ENCODE measurements at regions not wholly inside any gene's neighbourhood (a gene's known extent, or its start where the extent isn't known, plus 50 kb on each side); places are given as distances from the start of the nearest gene placed in this dataset.
"Not testable (repeated sequence)": the region's sequence is repeated elsewhere in the genome, so short reads cannot be mapped to it uniquely, and the experiment has no call there.

- DNase-seq (ENCODE audit: low spot score) = no peak
Observed at GRCh38 chr6:109253366-109253765, 128.9 kb downstream of the CD164 start.

GRCh38 chr6:109252261-109253041, 129.8 kb downstream of the CD164 start:
- DNase-seq (ENCODE audit: low spot score) = no peak

GRCh38 chr6:109251839-109252238, 130.4 kb downstream of the CD164 start:
- DNase-seq (ENCODE audit: low spot score) = no peak

GRCh38 chr6:109250544-109251156, 131.6 kb downstream of the CD164 start:
- DNase-seq (ENCODE audit: low spot score) = not testable (repeated sequence)

GRCh38 chr6:109243863-109244825, 138.1 kb downstream of the CD164 start:
- no peak for DNase-seq (ENCODE audit: low spot score)

GRCh38 chr6:109242925-109243324, 139.3 kb downstream of the CD164 start:
- no peak for DNase-seq (ENCODE audit: low spot score)

DNA sequence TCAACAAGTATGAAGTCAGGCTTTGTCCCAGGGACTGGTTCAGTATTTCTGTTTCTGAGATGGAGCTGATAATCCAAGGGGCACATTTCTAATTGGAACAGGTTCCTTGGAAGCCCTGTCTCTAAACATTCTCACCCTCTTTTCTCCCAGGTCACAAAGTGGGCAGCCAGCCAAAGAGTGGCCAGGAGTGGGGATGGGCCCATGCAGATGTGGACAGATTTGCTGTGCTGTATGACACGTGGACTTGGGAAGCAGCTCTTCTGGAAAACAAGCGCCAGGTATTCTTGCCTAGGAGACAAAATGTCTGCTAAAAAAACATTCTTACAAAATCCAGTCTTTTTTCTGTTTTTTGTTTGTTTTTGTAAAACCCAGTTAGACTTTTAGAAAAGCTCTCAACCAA, 140.2 kb downstream of the CD164 start:
- DNase-seq (ENCODE audit: low spot score) = no peak

DNA sequence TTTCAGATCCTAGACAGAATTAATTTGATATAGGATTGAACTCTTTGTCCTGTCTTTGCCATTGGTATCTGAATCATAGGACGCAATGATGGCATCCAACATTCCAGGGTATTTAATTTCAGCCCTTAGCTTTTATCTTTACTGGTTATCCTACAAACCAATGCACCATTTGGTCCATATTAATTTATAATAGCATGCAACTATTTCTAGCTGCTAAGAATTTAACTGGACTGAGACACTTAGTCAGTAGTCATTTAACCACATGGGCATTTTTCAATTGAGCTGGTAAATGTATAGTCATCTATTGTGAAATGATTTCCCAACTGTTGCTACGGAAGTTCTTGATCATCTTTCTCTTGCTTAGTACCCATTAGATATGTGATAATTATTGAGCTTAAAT, 141.1 kb downstream of the CD164 start:
- DNase-seq (ENCODE audit: low spot score) = no peak

GRCh38 chr6:109240370-109241084, 141.7 kb downstream of the CD164 start:
- DNase-seq (ENCODE audit: low spot score) = no peak

DNA sequence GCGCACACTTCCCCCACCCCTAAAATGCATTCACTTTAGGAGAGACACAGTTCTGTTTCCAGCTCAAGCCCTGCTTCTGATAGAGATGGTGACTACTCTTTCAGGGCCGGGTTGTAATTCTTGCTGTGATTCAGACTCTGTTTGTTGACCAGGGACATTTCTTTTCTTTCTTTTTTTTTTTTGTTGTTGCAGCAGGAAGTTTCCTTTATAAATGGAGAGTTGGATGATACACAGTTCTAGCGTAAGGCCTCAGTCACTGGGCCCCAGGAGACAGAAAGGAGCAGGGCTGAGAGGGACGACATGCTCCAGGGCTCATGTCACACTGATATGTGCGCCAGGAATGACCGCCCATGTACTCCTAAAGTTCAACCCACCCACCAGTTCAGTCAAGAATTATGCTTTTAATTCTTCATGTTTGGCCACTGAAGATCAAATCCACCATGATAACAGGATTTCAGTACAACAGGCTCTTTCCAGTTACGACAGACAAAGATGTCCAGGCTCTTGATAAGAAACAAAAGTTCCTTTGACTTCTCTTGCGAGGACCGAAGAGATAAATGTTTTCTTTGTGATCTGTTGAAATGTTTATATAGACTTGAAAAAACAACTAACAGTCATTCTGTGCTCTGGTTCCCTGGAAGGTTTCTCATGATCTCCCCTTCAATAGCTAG, 142.5 kb downstream of the CD164 start:
- no peak for DNase-seq (ENCODE audit: low spot score)

DNA sequence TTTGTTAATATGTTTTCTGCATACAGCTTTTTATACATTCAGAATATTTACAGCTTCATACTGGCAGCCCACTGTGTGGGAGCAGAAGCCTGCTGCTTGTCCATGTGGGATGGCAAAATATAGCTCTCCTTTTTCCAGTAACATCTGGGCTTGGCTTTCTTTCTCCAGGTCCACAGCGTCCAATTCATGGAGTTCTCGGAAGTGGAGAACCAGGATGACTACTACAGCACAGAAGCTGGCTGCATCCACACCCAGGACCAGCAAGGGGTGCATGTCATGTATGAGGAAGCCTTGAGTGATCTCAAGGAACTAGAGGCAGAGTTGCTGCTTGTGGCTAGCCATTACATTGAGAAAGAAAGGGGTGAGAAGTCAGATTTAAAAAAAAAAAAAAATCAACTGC, 143.1 kb downstream of the CD164 start:
- no peak for DNase-seq (ENCODE audit: low spot score)

DNA sequence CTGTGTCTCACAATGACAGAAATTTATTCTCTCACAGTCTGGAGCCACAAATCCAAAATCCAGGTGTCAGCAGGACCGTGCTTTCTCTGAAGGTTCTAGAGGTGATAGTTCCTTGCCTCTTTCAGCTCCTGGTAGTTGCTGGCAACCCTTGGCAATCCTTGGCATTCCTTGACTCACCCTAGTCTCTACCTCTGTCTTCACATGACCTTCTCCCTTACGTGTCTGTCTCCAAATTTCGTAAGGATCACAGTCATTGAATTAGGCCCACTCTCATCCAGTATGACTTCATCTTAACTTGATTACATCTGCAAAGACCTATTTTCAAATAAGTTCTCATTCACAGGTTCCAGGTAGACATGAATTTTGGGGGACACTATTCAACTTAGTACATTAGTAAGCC, 143.1 kb downstream of the CEP57L1 start:
- no peak for DNase-seq (ENCODE audit: low spot score)

DNA sequence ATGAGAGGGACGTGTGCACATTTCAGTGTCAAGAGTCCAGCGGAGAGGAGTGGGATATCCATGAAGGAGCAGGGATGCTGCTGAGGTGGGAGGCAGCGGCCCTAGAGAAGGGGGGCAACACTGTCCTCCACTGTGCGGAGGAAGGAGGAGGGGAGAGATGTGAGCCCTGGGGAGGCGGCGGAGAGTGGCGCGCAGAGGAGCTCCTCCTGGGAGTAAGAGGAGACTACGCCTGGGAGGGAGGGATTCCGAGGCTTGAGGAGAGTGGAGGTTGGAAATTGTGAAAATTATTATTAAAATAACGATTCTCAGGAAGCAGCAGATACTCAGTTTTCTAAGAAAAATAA, 142.7 kb downstream of the CEP57L1 start:
- no peak for DNase-seq (ENCODE audit: low spot score)

DNA sequence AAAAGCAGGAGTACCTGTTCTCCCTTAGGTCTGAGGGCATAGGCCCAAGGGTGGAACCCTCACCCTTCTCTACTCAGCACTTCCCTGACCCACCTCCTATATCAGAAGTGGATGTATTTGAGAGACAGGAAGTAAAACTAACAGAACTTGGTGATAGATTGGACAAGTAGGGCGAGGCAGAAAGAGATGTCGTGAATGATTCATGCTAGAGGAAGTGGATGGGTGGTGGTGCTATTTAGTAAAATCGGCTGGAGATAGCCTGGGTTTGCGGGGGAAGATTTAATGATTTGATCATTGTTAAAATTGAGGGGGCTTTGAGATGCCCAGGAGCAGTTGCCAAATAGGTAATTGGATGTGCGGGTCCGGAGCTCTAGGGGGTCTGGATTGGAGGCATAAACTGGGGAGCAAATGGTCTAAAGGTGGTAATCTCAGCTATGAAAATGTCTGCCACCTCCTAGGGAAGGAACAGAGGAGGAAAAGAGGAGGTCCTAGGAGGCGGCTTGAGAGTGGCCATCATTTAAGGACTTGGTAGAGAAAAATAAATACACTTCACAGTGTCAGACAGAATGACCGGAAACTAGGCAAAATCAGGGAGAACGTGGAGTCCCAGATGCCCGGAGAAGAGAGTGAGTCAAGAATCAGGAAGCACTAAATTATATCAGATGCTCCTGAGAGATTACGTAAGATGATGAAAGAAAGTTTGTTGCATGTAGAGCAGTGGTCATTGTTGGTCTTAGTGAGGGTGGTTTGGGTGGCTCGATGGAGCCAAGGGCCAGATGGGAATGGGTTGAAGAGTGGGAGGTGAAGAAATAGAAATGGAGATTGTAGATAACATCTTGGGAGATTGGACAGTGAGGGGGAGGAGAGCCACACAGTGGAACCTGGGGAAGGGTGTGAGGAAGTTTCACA, 142.0 kb downstream of the CEP57L1 start:
- no peak for DNase-seq (ENCODE audit: low spot score)

DNA sequence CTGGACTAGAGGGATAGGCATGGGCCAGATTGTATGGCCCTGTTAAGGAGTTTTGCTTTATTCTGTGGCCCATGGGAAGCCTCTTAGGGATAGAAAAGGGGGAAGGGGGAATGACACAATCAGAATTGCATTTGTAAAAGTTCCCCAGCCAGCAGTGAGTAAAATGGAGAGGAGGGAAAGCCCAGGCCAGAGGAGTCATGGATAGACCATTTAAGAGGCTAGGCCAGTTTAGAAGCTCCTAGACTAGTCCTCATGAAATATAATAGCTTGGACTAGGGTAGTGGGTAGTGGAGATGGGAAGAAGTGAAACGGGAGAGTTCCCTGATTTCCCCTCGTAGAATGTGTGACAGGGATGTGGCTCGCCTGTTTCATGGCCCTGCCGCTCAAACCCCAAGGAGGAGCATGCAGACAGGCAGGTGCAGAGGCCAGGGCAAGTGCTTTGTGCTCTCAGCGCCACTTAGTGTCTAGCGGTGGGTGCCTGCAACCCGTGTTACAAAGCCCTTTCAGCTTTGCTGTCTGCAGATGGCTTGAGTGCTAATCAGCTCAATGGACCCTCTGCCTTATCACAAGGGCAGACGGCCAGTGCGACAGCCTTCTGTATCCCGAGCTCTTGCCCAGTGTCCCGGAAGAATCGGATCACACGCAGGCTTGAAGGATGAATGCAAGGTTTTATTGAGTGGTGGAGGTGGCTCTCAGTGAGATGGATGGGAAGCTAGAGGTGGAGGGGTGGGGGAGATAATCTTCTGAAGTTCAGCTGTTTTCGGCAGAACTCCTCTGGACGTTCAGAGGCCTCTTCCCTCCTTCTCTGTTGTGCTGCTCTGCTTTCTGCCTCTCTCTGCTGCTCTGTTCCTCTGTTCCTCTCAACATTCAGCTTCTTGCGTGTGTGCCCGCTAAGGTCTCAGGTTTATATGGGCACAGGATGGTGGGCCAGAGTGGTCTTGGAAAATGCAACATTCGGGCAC, 141.1 kb downstream of the CEP57L1 start:
- DNase-seq (ENCODE audit: low spot score) = no peak

DNA sequence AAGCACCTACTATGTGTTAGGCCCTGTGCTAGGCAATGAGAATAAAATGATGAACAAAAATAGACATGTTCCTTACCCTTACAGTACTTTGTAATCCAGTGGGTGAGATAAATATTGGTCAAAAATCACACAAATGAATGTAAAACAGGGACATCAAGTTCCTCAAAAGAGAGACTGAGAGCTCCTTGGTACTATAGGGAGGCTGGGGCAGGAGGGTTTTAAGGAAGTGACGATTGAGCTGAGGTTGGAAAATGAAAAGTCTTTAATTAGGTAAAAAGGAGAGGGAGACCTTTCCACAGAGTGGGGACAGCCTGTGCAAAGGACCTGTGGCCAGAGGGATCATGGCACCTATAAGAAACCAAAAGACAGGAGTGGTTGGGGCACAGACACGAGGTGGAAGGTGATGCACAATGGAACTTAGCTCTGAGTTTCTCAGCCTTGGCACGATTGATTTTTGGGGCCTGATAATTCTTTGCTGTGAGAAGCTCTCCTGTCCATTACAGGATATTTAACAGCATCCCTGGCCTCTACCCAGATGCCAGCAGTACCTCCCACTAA, 140.3 kb downstream of the CEP57L1 start:
- DNase-seq (ENCODE audit: low spot score) = no peak

- no peak for DNase-seq (ENCODE audit: low spot score)
Observed at GRCh38 chr6:109230453-109230852, 135.1 kb downstream of the CEP57L1 start.

DNA sequence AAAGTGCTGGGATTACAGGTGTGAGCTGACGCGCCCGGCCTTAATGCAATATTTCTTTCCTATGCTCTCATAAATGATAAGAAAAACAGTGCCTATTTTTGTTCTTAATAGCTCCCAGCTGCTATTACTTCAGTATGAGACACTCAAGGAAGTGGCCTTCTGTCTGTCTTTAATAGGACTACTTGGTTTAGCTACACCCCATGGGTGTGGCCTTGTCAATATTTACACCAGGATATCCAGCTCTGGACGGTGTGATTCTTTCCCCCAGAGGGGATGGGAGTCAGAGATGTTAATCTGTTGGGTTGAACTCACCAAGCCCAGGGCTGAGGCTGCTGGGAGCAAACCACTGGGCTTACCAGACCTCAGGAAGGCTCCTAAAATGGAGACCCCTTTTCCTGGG, 134.2 kb downstream of the CEP57L1 start:
- DNase-seq (ENCODE audit: low spot score) = peak; percentile 30

GRCh38 chr6:109227646-109228045, 132.3 kb downstream of the CEP57L1 start:
- no peak for DNase-seq (ENCODE audit: low spot score)
